Glutamatergic neuron (in vitro differentiated cells): ENCODE measurements at regions not wholly inside any gene's neighbourhood (a gene's known extent, or its start where the extent isn't known, plus 50 kb on each side); places are given as distances from the start of the nearest gene placed in this dataset.

Experiments used
- DNase-seq: peaks from one replicate; pipeline ENCODE4 v3.0.0; 2022
- H3K27ac Mint-ChIP-seq: one replicate; pipeline ENCODE4 v1.8.0; 2020; ENCODE audit warnings: mild to moderate bottlenecking, mixed read lengths, inconsistent platforms; ENCODE audit not compliant: unreplicated experiment
- H3K27me3 Mint-ChIP-seq: one replicate; pipeline ENCODE4 v1.8.0; 2020; ENCODE audit warnings: mild to moderate bottlenecking, moderate library complexity, mixed read lengths, inconsistent platforms; ENCODE audit not compliant: unreplicated experiment
- H3K36me3 Mint-ChIP-seq: one replicate; pipeline ENCODE4 v1.8.0; 2020; ENCODE audit warnings: mild to moderate bottlenecking, mixed read lengths, inconsistent platforms; ENCODE audit not compliant: unreplicated experiment
- H3K4me1 Mint-ChIP-seq: one replicate; pipeline ENCODE4 v1.8.0; 2020; ENCODE audit warnings: mild to moderate bottlenecking, low read depth, mixed read lengths, inconsistent platforms; ENCODE audit not compliant: unreplicated experiment
- H3K4me3 Mint-ChIP-seq: one replicate; pipeline ENCODE4 v1.8.0; 2020; ENCODE audit warnings: mild to moderate bottlenecking, mixed read lengths, inconsistent platforms; ENCODE audit not compliant: unreplicated experiment
- H3K9me3 Mint-ChIP-seq: one replicate; pipeline ENCODE4 v1.8.0; 2020; ENCODE audit warnings: mild to moderate bottlenecking, moderate library complexity, mixed read lengths, inconsistent platforms; ENCODE audit not compliant: unreplicated experiment
- CTCF ChIP-seq: fragments of 200-600 bp; sonication (generic); IDR thresholded peaks from one replicate; pipeline ENCODE4 v1.5.0; 2021; ENCODE audit not compliant: partially characterized antibody, unreplicated experiment

- no peak overlapping the region for H3K27ac Mint-ChIP-seq
- no peak overlapping the region for H3K4me3 Mint-ChIP-seq
- H3K4me1 Mint-ChIP-seq: peaks cover 4% of the 10 kb centered on the region
- H3K27me3 Mint-ChIP-seq: no peaks in the 10 kb centered on the region
- TF ChIP-seq CTCF: no peak
- peaks cover 6% of the 10 kb centered on the region for H3K9me3 Mint-ChIP-seq
- DNase-seq: no peak
- H3K36me3 Mint-ChIP-seq: peaks cover 4% of the 10 kb centered on the region
Measured at GRCh38 chr12:65536351-65536750, 257.9 kb downstream of the MSRB3 start.

- Mint-ChIP-seq H3K4me1 (peaks cover 4% of the 10 kb centered on the region), H3K4me3 (no peak overlapping the region), H3K36me3 (peaks cover 4% of the 10 kb centered on the region), H3K27me3 (no peaks in the 10 kb centered on the region), H3K27ac (no peak overlapping the region), H3K9me3 (peaks cover 6% of the 10 kb centered on the region)
- TF ChIP-seq CTCF: no peak
- no peak for DNase-seq
Measured at GRCh38 chr12:65536876-65537681, 258.6 kb downstream of the MSRB3 start.

- H3K27ac Mint-ChIP-seq: no peak overlapping the region
- H3K4me3 Mint-ChIP-seq: no peak overlapping the region
- peaks cover 6% of the 10 kb centered on the region for H3K9me3 Mint-ChIP-seq
- DNase-seq: no peak
- H3K4me1 Mint-ChIP-seq: peaks cover 2% of the 10 kb centered on the region
- no peak for TF ChIP-seq CTCF
- H3K36me3 Mint-ChIP-seq: peaks cover 4% of the 10 kb centered on the region
- H3K27me3 Mint-ChIP-seq: no peaks in the 10 kb centered on the region
Measured at GRCh38 chr12:65537978-65538377, 259.5 kb downstream of the MSRB3 start.

- no peaks in the 10 kb centered on the region for H3K27me3 Mint-ChIP-seq
- H3K4me1 Mint-ChIP-seq: no peaks in the 10 kb centered on the region
- H3K36me3 Mint-ChIP-seq: peaks cover 4% of the 10 kb centered on the region
- no peak overlapping the region for H3K27ac Mint-ChIP-seq
- no peak for TF ChIP-seq CTCF
- DNase-seq: no peak
- no peak overlapping the region for H3K4me3 Mint-ChIP-seq
- H3K9me3 Mint-ChIP-seq: peaks cover 5% of the 10 kb centered on the region
Measured at GRCh38 chr12:65539023-65539422, 260.5 kb downstream of the MSRB3 start.

- no peaks in the 10 kb centered on the region for H3K27me3 Mint-ChIP-seq
- no peak for DNase-seq
- H3K9me3 Mint-ChIP-seq: peaks cover 5% of the 10 kb centered on the region
- no peak overlapping the region for H3K27ac Mint-ChIP-seq
- no peaks in the 10 kb centered on the region for H3K4me1 Mint-ChIP-seq
- H3K36me3 Mint-ChIP-seq: peaks cover 4% of the 10 kb centered on the region
- TF ChIP-seq CTCF: no peak
- no peak overlapping the region for H3K4me3 Mint-ChIP-seq
Measured at GRCh38 chr12:65540140-65540539, 261.7 kb downstream of the MSRB3 start.
